HEK293 (cell line): ENCODE measurements at regions not wholly inside any gene's neighbourhood (a gene's known extent, or its start where the extent isn't known, plus 50 kb on each side); places are given as distances from the start of the nearest gene placed in this dataset.

ENCODE experiments used
- CTCF ChIA-PET: fragments of 350-600 bp; formaldehyde crosslinking; extraction: SDS; loops from one replicate; lab custom pipeline; 2021; ENCODE audit warnings: antibody characterized with exemption; lab: Yijun Ruan, JAX
- POLR2A ChIA-PET: fragments of 300-600 bp; formaldehyde crosslinking; extraction: SDS; loops from one replicate; lab custom pipeline; 2020; ENCODE audit warnings: antibody characterized with exemption, inconsistent platforms; lab: Yijun Ruan, JAX
- H3K27ac ChIP-seq: fragments of 200-500 bp; sonication (Bioruptor generic); 2 replicates; pipeline ENCODE4 v1.5.1; 2014; ENCODE audit warnings: low read depth, low read length, control low read depth, inconsistent platforms; ENCODE audit errors: extremely low read depth
- H3K36me3 ChIP-seq, 2 experiments: fragments of 200-500 bp in 1 of 2; sonication (Bioruptor generic) in 1 of 2; 1 replicate in 1 of 2; 2 replicates in 1 of 2; pipeline ENCODE4 v1.5.1; 2014 to 2017; ENCODE audit warnings: inconsistent platforms in 2 of 2, low read length in 2 of 2; ENCODE audit not compliant: control insufficient read depth in 2 of 2, insufficient read depth in 1 of 2
- H3K4me1 ChIP-seq: fragments of 200-500 bp; sonication (Bioruptor generic); 2 replicates; pipeline ENCODE4 v1.5.1; 2014; ENCODE audit warnings: mild to moderate bottlenecking, low read length, inconsistent platforms; ENCODE audit not compliant: control insufficient read depth, insufficient read depth
- H3K4me3 ChIP-seq: 2 replicates; pipeline ENCODE4 v1.5.1; 2011; ENCODE audit warnings: low read depth, mild to moderate bottlenecking, control low read depth, low read length, moderate library complexity
- H3K9me3 ChIP-seq: fragments of 200-500 bp; sonication (Bioruptor generic); 2 replicates; pipeline ENCODE4 v1.5.1; 2014; ENCODE audit warnings: low read depth, low read length, inconsistent platforms; ENCODE audit not compliant: control insufficient read depth, insufficient read depth
- KLF7 ChIP-seq: fragments of 450-650 bp; formaldehyde crosslinking; IDR thresholded peaks from 2 replicates; pipeline ENCODE4 v1.5.1; 2016; ENCODE audit warnings: missing biosample characterization, missing genetic modification characterization, borderline replicate concordance
- PRDM2 ChIP-seq: fragments of 450-650 bp; formaldehyde crosslinking; IDR thresholded peaks from 2 replicates; pipeline ENCODE4 v1.5.1; 2016; ENCODE audit warnings: missing biosample characterization, missing genetic modification characterization, borderline replicate concordance
- REST ChIP-seq: fragments of 450-650 bp; formaldehyde crosslinking; IDR thresholded peaks from 2 replicates; pipeline ENCODE4 v1.5.1; 2016; ENCODE audit warnings: missing biosample characterization, missing genetic modification characterization
- SETDB1 ChIP-seq: IDR thresholded peaks from one replicate; pipeline ENCODE4 v1.6.1; 2017; ENCODE audit warnings: mild to moderate bottlenecking, low read length, moderate library complexity, mixed read lengths; ENCODE audit not compliant: insufficient read length
- ZBTB1 ChIP-seq: fragments of 450-650 bp; formaldehyde crosslinking; IDR thresholded peaks from 2 replicates; pipeline ENCODE4 v1.5.1; 2016; ENCODE audit warnings: missing biosample characterization, missing genetic modification characterization
- ZFP41 ChIP-seq: fragments of 450-650 bp; formaldehyde crosslinking; IDR thresholded peaks from 2 replicates; pipeline ENCODE4 v1.5.1; 2016; ENCODE audit warnings: missing biosample characterization, missing genetic modification characterization, borderline replicate concordance
- ZNF10 ChIP-seq: fragments of 450-650 bp; formaldehyde crosslinking; IDR thresholded peaks from 2 replicates; pipeline ENCODE4 v1.5.1; 2017; ENCODE audit warnings: missing biosample characterization, missing genetic modification characterization
- ZNF18 ChIP-seq: fragments of 450-650 bp; formaldehyde crosslinking; IDR thresholded peaks from 2 replicates; pipeline ENCODE4 v1.5.1; 2016; ENCODE audit warnings: missing biosample characterization, missing genetic modification characterization
- ZNF221 ChIP-seq: fragments of 450-650 bp; formaldehyde crosslinking; IDR thresholded peaks from 2 replicates; pipeline ENCODE4 v1.5.1; 2017; ENCODE audit warnings: missing biosample characterization, missing genetic modification characterization, borderline replicate concordance
- ZNF394 ChIP-seq: fragments of 450-650 bp; formaldehyde crosslinking; IDR thresholded peaks from 2 replicates; pipeline ENCODE4 v1.5.1; 2016; ENCODE audit warnings: missing biosample characterization, missing genetic modification characterization, mild to moderate bottlenecking, moderate library complexity, borderline replicate concordance
- ZNF544 ChIP-seq: fragments of 450-650 bp; formaldehyde crosslinking; IDR thresholded peaks from 2 replicates; pipeline ENCODE4 v1.5.0; 2017; ENCODE audit warnings: missing biosample characterization, missing genetic modification characterization
- ZNF654 ChIP-seq: fragments of 450-650 bp; formaldehyde crosslinking; IDR thresholded peaks from 2 replicates; pipeline ENCODE4 v1.5.1; 2016; ENCODE audit warnings: low read depth, missing biosample characterization, missing genetic modification characterization
- ZNF658 ChIP-seq: fragments of 450-650 bp; formaldehyde crosslinking; IDR thresholded peaks from 2 replicates; pipeline ENCODE4; 2016; ENCODE audit warnings: missing biosample characterization, missing genetic modification characterization
- ZNF664 ChIP-seq: fragments of 450-650 bp; formaldehyde crosslinking; IDR thresholded peaks from 2 replicates; pipeline ENCODE4 v1.5.1; 2016; ENCODE audit warnings: missing biosample characterization, missing genetic modification characterization
- ZNF843 ChIP-seq: fragments of 450-650 bp; formaldehyde crosslinking; IDR thresholded peaks from 2 replicates; pipeline ENCODE4 v1.5.1; 2016; ENCODE audit warnings: missing biosample characterization, missing genetic modification characterization
- ZSCAN16 ChIP-seq: fragments of 450-650 bp; formaldehyde crosslinking; IDR thresholded peaks from 2 replicates; pipeline ENCODE4 v1.5.1; 2016; ENCODE audit warnings: missing biosample characterization, missing genetic modification characterization

DNA sequence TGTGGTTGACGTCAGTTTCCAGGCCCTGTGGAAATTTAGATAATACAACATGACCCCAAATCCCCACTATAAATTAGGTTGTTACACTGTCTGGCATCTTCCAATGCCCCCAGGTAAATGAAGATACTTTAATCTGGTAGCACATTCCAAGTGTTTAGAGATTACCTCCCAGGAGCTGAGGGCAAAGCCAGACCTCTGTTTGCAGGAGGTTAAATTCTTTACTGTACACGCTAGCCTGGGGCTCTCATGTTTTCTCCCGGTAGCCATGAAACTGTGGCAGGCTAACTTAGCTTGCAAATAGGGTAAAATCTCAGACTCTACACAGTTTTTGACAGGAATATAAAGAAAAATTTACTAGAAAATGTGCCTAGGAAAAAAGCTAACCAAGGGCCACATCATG lies 450.0 kb downstream of the PDGFC start (continued):
- TF ChIP-seq ZFP41 (tag by site-specific recombination) (no peak), ZNF658 (tag by site-specific recombination) (no peak), ZNF10 (tag by site-specific recombination) (no peak), ZNF664 (tag by site-specific recombination) (no peak), ZBTB1 (tag by site-specific recombination) (no peak), ZNF221 (tag by site-specific recombination) (no peak)

GRCh38 chr4:156517956-156518355 lies 453.6 kb downstream of the PDGFC start:
- CTCF ChIA-PET: no interaction called here
- Histone ChIP-seq H3K36me3 (no peaks in the 10 kb centered on the region), H3K9me3 (no peaks in the 10 kb centered on the region), H3K4me1 (no peaks in the 10 kb centered on the region), H3K4me3 (no peak overlapping the region), H3K27ac (no peak overlapping the region)
- no peak for TF ChIP-seq ZSCAN16 (tag by site-specific recombination)
- no peak for TF ChIP-seq PRDM2 (tag by site-specific recombination)
- TF ChIP-seq SETDB1: no peak
- POLR2A ChIA-PET: no interaction called here

- CTCF ChIA-PET: no interaction called here
- H3K36me3 ChIP-seq: no peaks in the 10 kb centered on the region
- no peaks in the 10 kb centered on the region for H3K9me3 ChIP-seq
- POLR2A ChIA-PET: no interaction called here
- H3K4me1 ChIP-seq: no peaks in the 10 kb centered on the region
- H3K4me3 ChIP-seq: no peak overlapping the region
- no peak overlapping the region for H3K27ac ChIP-seq
- no peak for TF ChIP-seq PRDM2 (tag by site-specific recombination)
- TF ChIP-seq KLF7 (tag by site-specific recombination): no peak
- no peak for TF ChIP-seq ZNF18
- no peak for TF ChIP-seq ZNF394 (tag by site-specific recombination)
- TF ChIP-seq REST: no peak
- TF ChIP-seq ZNF654 (tag by site-specific recombination): no peak
- no peak for TF ChIP-seq ZNF544 (tag by site-specific recombination)
- TF ChIP-seq ZSCAN16 (tag by site-specific recombination): no peak
- no peak for TF ChIP-seq ZNF843 (tag by site-specific recombination)
Measured at GRCh38 chr4:156517546-156517945, 454.1 kb downstream of the PDGFC start.
